Lung (tissue), 11 donors: ENCODE measurements at regions not wholly inside any gene's neighbourhood (a gene's known extent, or its start where the extent isn't known, plus 50 kb on each side); places are given as distances from the start of the nearest gene placed in this dataset.
"Not testable (repeated sequence)": the region's sequence is repeated elsewhere in the genome, so short reads cannot be mapped to it uniquely, and the experiment has no call there.

Experiments used
- ATAC-seq: fragments of 200-7000 bp; cut with Tn5 transposase; one replicate; pipeline ENCODE4 v1.9.1; 2020; ENCODE audit warnings: moderate number of reproducible peaks; ENCODE audit not compliant: insufficient read depth, low FRiP score
- DNase-seq, 3 donors: peaks; one replicate each; pipeline ENCODE4 v3.0.0-alpha.2; 2013 to 2017
- H3K27ac ChIP-seq, 2 donors: one replicate each; pipeline ENCODE4 v1.5.1; 2013; ENCODE audit warnings: mild to moderate bottlenecking in 2 of 2, moderate library complexity in 2 of 2, control low read depth in 1 of 2, inconsistent platforms in 1 of 2, low read depth in 1 of 2, low read length in 1 of 2
- H3K27me3 ChIP-seq, 3 donors: one replicate each; pipeline ENCODE4 v1.5.1; 2013; ENCODE audit warnings: low read length in 2 of 3; ENCODE audit not compliant: control insufficient read depth in 3 of 3, insufficient read depth in 3 of 3
- H3K36me3 ChIP-seq, 4 donors: one replicate each; pipeline ENCODE4 v1.5.1; 2013; ENCODE audit warnings: low read length in 4 of 4, mild to moderate bottlenecking in 1 of 4, moderate library complexity in 1 of 4; ENCODE audit not compliant: control insufficient read depth in 4 of 4, insufficient read depth in 4 of 4
- H3K4me1 ChIP-seq, 5 donors: one replicate each; pipeline ENCODE4 v1.5.1; 2013; ENCODE audit warnings: low read length in 5 of 5, mild to moderate bottlenecking in 2 of 5, moderate library complexity in 1 of 5; ENCODE audit not compliant: control insufficient read depth in 5 of 5, insufficient read depth in 5 of 5
- H3K4me3 ChIP-seq: one replicate; pipeline ENCODE4 v1.5.1; 2013; ENCODE audit warnings: mild to moderate bottlenecking, control low read depth, moderate library complexity
- H3K9ac ChIP-seq, 2 donors: one replicate each; pipeline ENCODE4 v1.5.1; 2013; ENCODE audit warnings: low read length in 2 of 2, control low read depth in 1 of 2; ENCODE audit not compliant: insufficient read depth in 1 of 2
- H3K9me3 ChIP-seq, 4 donors: one replicate each; pipeline ENCODE4 v1.5.1; 2013; ENCODE audit warnings: low read length in 3 of 4, mild to moderate bottlenecking in 1 of 4, moderate library complexity in 1 of 4; ENCODE audit not compliant: control insufficient read depth in 4 of 4, insufficient read depth in 3 of 4
- CTCF ChIP-seq: IDR thresholded peaks from 2 replicates; pipeline ENCODE4 v1.5.1; 2012; ENCODE audit warnings: mild to moderate bottlenecking; ENCODE audit errors: control extremely low read depth, extremely low read depth
- WGBS, 2 donors: extraction: QIAGEN DNeasy Blood & Tissue Kit; methylation state at CpG; one replicate each; pipeline ENCODE4 v1.1.7; 2013; 5-methylcytosine and 5-hydroxymethylcytosine counted together
- donor health status: control.
- donor health status: control.
- donor health status: Bipolar disorder and iron deficiency.
- donor health status: healthy.
- donor health status: DM: yes; HTN: yes; CAD: no.

GRCh38 chr1:105626276-105626987 lies 1430.0 kb upstream of the PRMT6 start:
- no peak overlapping the region for H3K27ac ChIP-seq
- DNase-seq (no peak), ATAC-seq (no peak)
- H3K4me3 ChIP-seq = no peak overlapping the region
- no peak overlapping the region for H3K9ac ChIP-seq
- no peak for TF ChIP-seq CTCF
- no peaks in the 10 kb centered on the region for H3K36me3 ChIP-seq
- no peaks in the 10 kb centered on the region for H3K4me1 ChIP-seq
- peaks cover 0 to 6% (median 3%) of the 10 kb centered on the region in 4 donors for H3K9me3 ChIP-seq
- 75 to 84% methylated on average over 6 of the region's 6 CpGs for WGBS, 2 donors
- H3K27me3 ChIP-seq = no peaks in the 10 kb centered on the region

- WGBS, 2 donors = 95 to 96% methylated on average over 25 to 36 of the region's 36 CpGs
- not testable (repeated sequence) for DNase-seq
These were observed 1425.2 kb upstream of the PRMT6 start for GRCh38 chr1:105631153-105631744.

GRCh38 chr1:105632342-105633196 lies 1423.9 kb upstream of the PRMT6 start:
- Histone ChIP-seq H3K9me3 (peaks cover 0 to 2% (median 0%) of the 10 kb centered on the region in 4 donors), H3K4me1 (no peaks in the 10 kb centered on the region), H3K9ac (no peak overlapping the region), H3K36me3 (no peaks in the 10 kb centered on the region), H3K4me3 (no peak overlapping the region), H3K27me3 (no peaks in the 10 kb centered on the region), H3K27ac (no peak overlapping the region)
- DNase-seq (peak; percentile 2 to 35 (median 16)), ATAC-seq (no peak)
- WGBS, 2 donors = 58 to 75% methylated on average over 14 of the region's 14 CpGs
- TF ChIP-seq CTCF = no peak

More at GRCh38 chr1:105631153-105631744, 1425.2 kb upstream of the PRMT6 start:
- H3K9me3 ChIP-seq, ATAC-seq, H3K4me3 ChIP-seq, H3K27me3 ChIP-seq, H3K9ac ChIP-seq, H3K27ac ChIP-seq, H3K4me1 ChIP-seq, H3K36me3 ChIP-seq: not testable (repeated sequence)

GRCh38 chr1:105636052-105636451 lies 1420.4 kb upstream of the PRMT6 start:
- no peak for ATAC-seq
- WGBS, 2 donors = 74 to 95% methylated on average over 2 of the region's 2 CpGs

More at GRCh38 chr1:105636052-105636451, 1420.4 kb upstream of the PRMT6 start:
- Histone ChIP-seq H3K27me3 (no peaks in the 10 kb centered on the region), H3K9me3 (peaks cover 0 to 2% (median 0%) of the 10 kb centered on the region in 4 donors), H3K9ac (no peak overlapping the region), H3K36me3 (no peaks in the 10 kb centered on the region), H3K4me1 (no peaks in the 10 kb centered on the region), H3K27ac (no peak overlapping the region), H3K4me3 (no peak overlapping the region)
- no peak for TF ChIP-seq CTCF
- no peak for DNase-seq
